ENCODE measurements at regions not wholly inside any gene's neighbourhood (a gene's known extent, or its start where the extent isn't known, plus 50 kb on each side); places are given as distances from the start of the nearest gene placed in this dataset.
"Not testable (repeated sequence)": the region's sequence is repeated elsewhere in the genome, so short reads cannot be mapped to it uniquely, and the experiment has no call there.

- no peak for DNase-seq
These were observed 131.4 kb upstream of the IGSF10 start for GRCh38 chr3:151592287-151592686.

GRCh38 chr3:151591441-151591840 lies 130.6 kb upstream of the IGSF10 start:
- no peak for DNase-seq

- DNase-seq, result no peak
These were observed 128.4 kb upstream of the IGSF10 start for GRCh38 chr3:151589311-151589710.

GRCh38 chr3:151587659-151588058 lies 126.8 kb upstream of the IGSF10 start:
- DNase-seq, result not testable (repeated sequence)

GRCh38 chr3:151584566-151584965 lies 123.7 kb upstream of the IGSF10 start:
- no peak for DNase-seq

- DNase-seq, result no peak
These were observed 120.2 kb upstream of the IGSF10 start for GRCh38 chr3:151581035-151581434.

GRCh38 chr3:151580591-151580990 lies 119.7 kb upstream of the IGSF10 start:
- DNase-seq, result no peak

GRCh38 chr3:151579571-151580270 lies 118.9 kb upstream of the IGSF10 start:
- no peak for DNase-seq

GRCh38 chr3:151578495-151578894 lies 117.6 kb upstream of the IGSF10 start:
- no peak for DNase-seq

- no peak for DNase-seq
These were observed 115.8 kb upstream of the IGSF10 start for GRCh38 chr3:151576511-151577137.

GRCh38 chr3:151568184-151568583 lies 107.3 kb upstream of the IGSF10 start:
- no peak for DNase-seq

GRCh38 chr3:151567477-151567876 lies 106.6 kb upstream of the IGSF10 start:
- DNase-seq, result no peak

GRCh38 chr3:151564261-151564660 lies 103.4 kb upstream of the IGSF10 start:
- no peak for DNase-seq

GRCh38 chr3:151563305-151563704 lies 102.4 kb upstream of the IGSF10 start:
- DNase-seq, result no peak

- no peak for DNase-seq
These were observed 102.0 kb upstream of the IGSF10 start for GRCh38 chr3:151562891-151563290.

GRCh38 chr3:151561878-151562277 lies 101.0 kb upstream of the IGSF10 start:
- DNase-seq, result no peak

- DNase-seq, result no peak
These were observed 99.9 kb upstream of the IGSF10 start for GRCh38 chr3:151560738-151561137.

GRCh38 chr3:151559736-151560135 lies 98.9 kb upstream of the IGSF10 start:
- no peak for DNase-seq

GRCh38 chr3:151558661-151559060 lies 97.8 kb upstream of the IGSF10 start:
- DNase-seq, result no peak

GRCh38 chr3:151557068-151557840 lies 96.4 kb upstream of the IGSF10 start:
- DNase-seq, result no peak

GRCh38 chr3:151556596-151556995 lies 95.7 kb upstream of the IGSF10 start:
- DNase-seq, result no peak

GRCh38 chr3:151555523-151555922 lies 94.7 kb upstream of the IGSF10 start:
- no peak for DNase-seq

- no peak for DNase-seq
These were observed 93.0 kb upstream of the IGSF10 start for GRCh38 chr3:151553888-151554287.

GRCh38 chr3:151552589-151552988 lies 91.7 kb upstream of the IGSF10 start:
- no peak for DNase-seq

All from NCI-H2171 (cell line).